ENCODE measurements at regions not wholly inside any gene's neighbourhood (a gene's known extent, or its start where the extent isn't known, plus 50 kb on each side); places are given as distances from the start of the nearest gene placed in this dataset.

- Histone ChIP-seq H3K9me2 (ENCODE audit: insufficient read depth, low read length) (no peaks in the 10 kb centered on the region), H3K36me3 (ENCODE audit: insufficient read depth, low read length) (no peaks in the 10 kb centered on the region), H3K9me3 (ENCODE audit: low read length) (no peaks in the 10 kb centered on the region), H3K79me2 (replicated peaks; ENCODE audit: insufficient read depth, low read length) (no peaks in the 10 kb centered on the region), H3K4me2 (ENCODE audit: low read length) (no peak overlapping the region), H3K9ac (ENCODE audit: low read length) (no peak overlapping the region), H3K27me3 (ENCODE audit: insufficient read depth, low read depth, low read length) (no peaks in the 10 kb centered on the region), H4K20me1 (ENCODE audit: insufficient read depth) (no peaks in the 10 kb centered on the region), H3K4me3 (ENCODE audit: low read length) (no peak overlapping the region), H3F3A (ENCODE audit: insufficient read depth, low read length, poor library complexity, severe bottlenecking) (no peaks in the 10 kb centered on the region), H2AFZ (ENCODE audit: low read depth, low read length) (no peak overlapping the region), H3K27ac (ENCODE audit: low read length) (no peak overlapping the region)
- no peak for TF ChIP-seq SMC3 (conservative IDR thresholded peaks at IDR 0.05; ENCODE audit: poor library complexity)
- TF ChIP-seq EP300 (conservative IDR thresholded peaks at IDR 0.05; ENCODE audit: poor library complexity, severe bottlenecking) = no peak
- TF ChIP-seq, protein P1, sequence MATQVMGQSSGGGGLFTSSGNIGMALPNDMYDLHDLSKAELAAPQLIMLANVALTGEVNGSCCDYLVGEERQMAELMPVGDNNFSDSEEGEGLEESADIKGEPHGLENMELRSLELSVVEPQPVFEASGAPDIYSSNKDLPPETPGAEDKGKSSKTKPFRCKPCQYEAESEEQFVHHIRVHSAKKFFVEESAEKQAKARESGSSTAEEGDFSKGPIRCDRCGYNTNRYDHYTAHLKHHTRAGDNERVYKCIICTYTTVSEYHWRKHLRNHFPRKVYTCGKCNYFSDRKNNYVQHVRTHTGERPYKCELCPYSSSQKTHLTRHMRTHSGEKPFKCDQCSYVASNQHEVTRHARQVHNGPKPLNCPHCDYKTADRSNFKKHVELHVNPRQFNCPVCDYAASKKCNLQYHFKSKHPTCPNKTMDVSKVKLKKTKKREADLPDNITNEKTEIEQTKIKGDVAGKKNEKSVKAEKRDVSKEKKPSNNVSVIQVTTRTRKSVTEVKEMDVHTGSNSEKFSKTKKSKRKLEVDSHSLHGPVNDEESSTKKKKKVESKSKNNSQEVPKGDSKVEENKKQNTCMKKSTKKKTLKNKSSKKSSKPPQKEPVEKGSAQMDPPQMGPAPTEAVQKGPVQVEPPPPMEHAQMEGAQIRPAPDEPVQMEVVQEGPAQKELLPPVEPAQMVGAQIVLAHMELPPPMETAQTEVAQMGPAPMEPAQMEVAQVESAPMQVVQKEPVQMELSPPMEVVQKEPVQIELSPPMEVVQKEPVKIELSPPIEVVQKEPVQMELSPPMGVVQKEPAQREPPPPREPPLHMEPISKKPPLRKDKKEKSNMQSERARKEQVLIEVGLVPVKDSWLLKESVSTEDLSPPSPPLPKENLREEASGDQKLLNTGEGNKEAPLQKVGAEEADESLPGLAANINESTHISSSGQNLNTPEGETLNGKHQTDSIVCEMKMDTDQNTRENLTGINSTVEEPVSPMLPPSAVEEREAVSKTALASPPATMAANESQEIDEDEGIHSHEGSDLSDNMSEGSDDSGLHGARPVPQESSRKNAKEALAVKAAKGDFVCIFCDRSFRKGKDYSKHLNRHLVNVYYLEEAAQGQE (IDR thresholded peaks at IDR 0.05; ENCODE audit: borderline replicate concordance) = no peak
- no peak for TF ChIP-seq POLR2AphosphoS5 (IDR thresholded peaks at IDR 0.05)
- no peak for TF ChIP-seq EZH2 (IDR thresholded peaks at IDR 0.05; ENCODE audit: borderline replicate concordance, insufficient read depth, low read length, poor library complexity, severe bottlenecking)
- no peak for TF ChIP-seq RAD21 (conservative IDR thresholded peaks at IDR 0.05)
- no peak for TF ChIP-seq MXI1 (conservative IDR thresholded peaks at IDR 0.05; ENCODE audit: poor library complexity, severe bottlenecking)
- TF ChIP-seq TAF1 (IDR thresholded peaks at IDR 0.05; ENCODE audit: low read depth) = no peak
- no peak for TF ChIP-seq CTCF (IDR thresholded peaks at IDR 0.05; ENCODE audit: poor library complexity, severe bottlenecking)
Observed at GRCh38 chr20:52311209-52311794, 119.7 kb upstream of the ZFP64 start.

DNA sequence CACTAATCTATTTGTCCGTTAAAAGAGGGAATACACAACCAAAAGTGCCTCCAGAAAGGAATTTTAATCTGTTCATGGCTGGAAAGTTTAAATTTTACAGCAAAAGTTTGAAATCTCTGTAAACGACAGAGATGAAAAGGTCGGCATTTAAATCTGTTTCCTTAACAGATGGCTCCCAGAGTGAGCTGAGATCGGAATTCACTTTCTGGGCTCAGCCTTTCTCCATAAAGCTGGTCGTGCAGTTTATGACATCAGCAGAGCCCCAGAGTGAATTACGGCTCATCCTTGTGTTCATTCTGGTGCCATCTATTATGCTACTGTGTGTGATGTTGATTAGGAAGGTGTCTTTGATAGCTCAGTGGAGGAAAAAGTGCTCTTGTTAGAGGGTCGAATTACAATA lies 117.6 kb upstream of the ZFP64 start:
- Histone ChIP-seq H3K27ac (ENCODE audit: low read length) (no peak overlapping the region), H3K9me3 (ENCODE audit: low read length) (no peaks in the 10 kb centered on the region), H4K20me1 (ENCODE audit: insufficient read depth) (no peaks in the 10 kb centered on the region), H3K9ac (ENCODE audit: low read length) (no peak overlapping the region), H3K27me3 (ENCODE audit: insufficient read depth, low read depth, low read length) (no peaks in the 10 kb centered on the region), H3K4me3 (ENCODE audit: low read length) (no peak overlapping the region), H3K36me3 (ENCODE audit: insufficient read depth, low read length) (no peaks in the 10 kb centered on the region), H3K4me2 (ENCODE audit: low read length) (no peak overlapping the region), H3K79me2 (replicated peaks; ENCODE audit: insufficient read depth, low read length) (no peaks in the 10 kb centered on the region), H2AFZ (ENCODE audit: low read depth, low read length) (no peak overlapping the region), H3K9me2 (ENCODE audit: insufficient read depth, low read length) (no peaks in the 10 kb centered on the region), H3F3A (ENCODE audit: insufficient read depth, low read length, poor library complexity, severe bottlenecking) (no peaks in the 10 kb centered on the region)
- TF ChIP-seq EZH2 (IDR thresholded peaks at IDR 0.05; ENCODE audit: borderline replicate concordance, insufficient read depth, low read length, poor library complexity, severe bottlenecking) (no peak), RAD21 (conservative IDR thresholded peaks at IDR 0.05) (no peak), TAF1 (IDR thresholded peaks at IDR 0.05; ENCODE audit: low read depth) (no peak), MXI1 (conservative IDR thresholded peaks at IDR 0.05; ENCODE audit: poor library complexity, severe bottlenecking) (no peak), POLR2AphosphoS5 (IDR thresholded peaks at IDR 0.05) (no peak), EP300 (conservative IDR thresholded peaks at IDR 0.05; ENCODE audit: poor library complexity, severe bottlenecking) (no peak), CTCF (IDR thresholded peaks at IDR 0.05; ENCODE audit: poor library complexity, severe bottlenecking) (no peak), SMC3 (conservative IDR thresholded peaks at IDR 0.05; ENCODE audit: poor library complexity) (no peak)
- TF ChIP-seq, protein P1 (IDR thresholded peaks at IDR 0.05; ENCODE audit: borderline replicate concordance) = no peak
